HG03139 (cell line): ENCODE measurements at regions not wholly inside any gene's neighbourhood (a gene's known extent, or its start where the extent isn't known, plus 50 kb on each side); places are given as distances from the start of the nearest gene placed in this dataset.

ENCODE experiments used
- ATAC-seq: cut with Tn5 transposase; IDR thresholded peaks from one replicate; pipeline ENCODE4 v1.9.1; 2021; ENCODE audit not compliant: unreplicated experiment

DNA sequence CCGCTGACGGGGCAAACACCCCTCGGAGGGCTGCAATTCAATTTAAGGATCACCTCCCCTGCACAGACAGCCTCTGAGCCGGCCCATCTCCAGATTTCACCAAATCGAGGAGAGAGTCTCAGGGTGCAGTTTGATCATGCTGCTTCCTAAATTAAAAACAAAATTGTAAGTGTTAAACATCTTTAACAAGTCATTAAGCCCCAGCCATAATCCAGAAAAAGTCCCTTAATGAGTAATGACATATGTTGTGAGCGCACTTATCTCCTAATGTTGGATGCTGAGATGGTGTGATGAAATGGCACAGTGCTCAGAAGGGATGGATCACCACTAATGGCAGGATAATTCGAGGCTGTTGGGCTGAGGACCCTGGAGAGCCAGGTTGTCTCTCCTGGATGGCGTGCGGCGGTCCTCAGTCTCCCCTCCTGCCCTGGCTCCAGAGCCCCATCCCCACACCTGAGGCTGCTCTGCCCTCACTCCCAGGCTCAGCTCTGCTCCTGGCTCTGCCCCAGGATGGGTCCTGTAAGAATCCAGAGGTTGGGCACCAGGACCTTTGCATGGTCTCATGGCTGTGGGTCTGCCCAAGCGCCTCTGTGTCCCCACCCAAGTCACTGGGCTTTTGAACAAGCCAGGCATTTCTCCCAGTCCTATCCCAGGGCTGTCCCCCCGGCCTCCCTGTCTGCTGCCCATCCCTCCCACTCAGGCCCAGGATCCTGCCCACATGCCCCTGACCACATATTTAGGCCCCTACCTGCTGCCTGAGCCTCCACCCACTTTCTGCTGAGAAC is 224.4 kb upstream of the POU3F1 start:
- ATAC-seq, result no peak

DNA sequence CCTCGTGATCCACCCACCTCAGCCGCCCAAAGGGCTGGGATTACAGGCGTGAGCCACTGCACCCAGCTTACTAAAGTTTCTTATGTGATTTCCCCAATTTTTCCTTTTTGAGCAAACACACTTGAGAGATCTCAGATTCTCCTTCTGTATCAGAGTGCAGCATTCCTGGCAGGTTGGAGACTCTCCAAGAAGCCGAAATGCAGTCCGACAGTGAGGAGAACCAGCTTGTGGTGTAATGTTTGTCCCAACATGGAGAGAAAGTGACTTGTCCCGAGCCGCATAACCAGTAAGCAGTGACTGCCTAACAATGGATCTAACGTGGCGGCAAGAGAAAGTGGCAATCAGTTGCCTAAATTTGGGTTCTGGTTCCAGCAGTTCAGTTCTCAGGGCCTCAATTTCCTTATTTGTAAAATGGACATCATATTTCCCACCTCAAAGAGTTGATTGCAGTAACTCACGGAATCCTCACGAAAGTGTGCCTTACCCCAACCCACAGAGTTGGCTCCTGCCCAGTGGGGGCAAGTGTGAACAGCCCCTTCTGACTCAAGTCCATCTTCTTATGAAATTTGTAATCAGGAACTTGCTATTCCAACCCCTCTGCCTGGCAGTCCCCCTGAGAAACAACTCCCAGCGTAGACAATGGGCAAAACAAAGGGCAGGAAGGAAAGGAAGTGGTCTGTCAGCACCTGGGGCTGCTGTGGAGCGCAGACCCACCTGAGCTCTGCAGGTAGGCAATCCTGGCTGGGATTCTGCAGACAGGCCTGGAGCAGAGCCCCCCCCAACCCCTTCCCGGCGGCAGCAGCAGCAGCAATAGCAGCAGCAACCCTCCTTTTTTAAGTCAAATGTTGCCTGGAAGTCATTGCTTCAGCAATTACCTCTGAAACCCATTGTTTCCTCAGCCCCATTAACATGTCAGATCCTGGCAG is 223.6 kb upstream of the POU3F1 start:
- ATAC-seq, result no peak

DNA sequence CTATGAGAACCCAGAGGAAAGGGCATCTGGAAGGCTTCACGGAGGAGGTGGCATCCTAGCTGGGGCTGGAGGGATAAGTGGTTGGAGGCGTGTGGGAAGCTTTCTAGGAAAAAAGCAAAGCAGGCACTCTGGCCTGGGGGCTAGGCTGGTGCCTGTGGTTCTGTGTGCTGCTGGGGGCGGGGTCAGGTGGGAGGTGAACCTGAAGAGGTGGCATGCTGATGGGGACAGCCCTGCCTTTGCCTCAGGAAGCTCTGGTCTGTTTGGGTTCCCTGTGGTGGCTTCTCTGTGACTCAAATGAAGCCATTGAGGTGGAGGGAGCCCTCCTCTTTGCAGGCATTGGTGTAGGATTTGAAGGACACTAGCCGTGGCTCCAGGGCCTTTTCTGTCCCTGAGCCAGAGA is 221.6 kb upstream of the POU3F1 start:
- no peak for ATAC-seq

DNA sequence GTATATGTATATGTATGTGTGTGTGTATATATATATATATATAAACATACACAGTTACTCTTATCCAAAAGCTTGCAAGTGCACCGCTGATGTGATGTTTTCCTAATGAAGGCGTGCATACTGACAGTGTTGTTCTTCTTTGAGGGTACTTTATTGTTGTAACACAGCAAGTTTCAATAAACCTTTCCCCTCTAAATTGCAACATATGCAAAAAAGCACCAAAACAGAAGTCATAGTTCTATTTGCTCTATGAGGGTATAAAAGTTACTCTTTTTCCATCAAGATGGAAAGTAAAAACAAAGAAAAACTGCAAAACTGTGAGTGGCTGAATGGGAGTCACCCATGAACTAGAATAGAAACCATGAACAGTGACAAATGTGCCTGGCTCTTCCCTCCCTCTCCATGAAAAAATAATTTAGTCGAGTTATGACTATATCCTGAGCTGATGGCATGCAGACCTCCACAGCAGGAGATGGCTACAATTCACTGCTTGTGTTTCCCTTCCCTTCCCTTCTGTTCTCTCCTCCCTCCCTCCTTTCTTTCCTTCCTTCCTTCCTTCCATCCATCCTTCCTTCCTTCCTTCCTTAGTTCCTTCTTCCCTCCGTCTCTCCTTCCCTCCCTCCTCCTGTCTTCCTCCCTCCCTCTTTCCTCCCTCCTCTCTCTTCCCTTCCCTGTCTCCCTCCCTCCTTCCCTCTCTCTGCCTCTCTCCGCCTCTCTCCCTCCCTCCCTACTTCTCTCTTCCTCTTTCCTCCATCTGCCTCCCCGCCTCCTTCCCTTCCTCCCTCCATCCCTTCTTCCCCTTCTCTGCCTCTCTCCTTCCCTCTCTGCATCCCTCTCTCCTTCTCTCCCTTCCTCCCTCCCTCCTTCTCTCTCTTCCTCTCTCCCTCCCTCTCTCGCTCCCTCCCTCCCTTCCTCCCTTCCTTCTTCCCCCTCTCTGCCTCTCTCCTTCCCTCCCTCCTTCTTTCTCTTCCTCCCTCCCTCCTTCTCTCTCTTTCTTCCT is 220.7 kb upstream of the POU3F1 start:
- no peak for ATAC-seq

DNA sequence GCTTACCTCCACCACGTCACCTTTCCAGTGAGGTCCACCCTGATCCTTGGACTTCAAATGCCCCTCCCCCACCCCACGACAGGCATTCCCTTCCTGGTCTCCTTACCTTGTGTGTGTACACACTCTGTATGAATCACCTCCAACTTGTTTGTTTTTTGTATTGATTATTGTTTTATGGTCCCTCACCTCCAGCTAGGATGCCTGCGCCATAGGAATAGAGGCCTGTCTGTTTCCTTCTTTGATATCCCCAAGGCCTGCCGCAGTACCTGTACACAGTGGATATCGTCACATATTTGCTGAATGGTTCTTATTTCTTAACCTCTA is 219.6 kb upstream of the POU3F1 start:
- no peak for ATAC-seq

DNA sequence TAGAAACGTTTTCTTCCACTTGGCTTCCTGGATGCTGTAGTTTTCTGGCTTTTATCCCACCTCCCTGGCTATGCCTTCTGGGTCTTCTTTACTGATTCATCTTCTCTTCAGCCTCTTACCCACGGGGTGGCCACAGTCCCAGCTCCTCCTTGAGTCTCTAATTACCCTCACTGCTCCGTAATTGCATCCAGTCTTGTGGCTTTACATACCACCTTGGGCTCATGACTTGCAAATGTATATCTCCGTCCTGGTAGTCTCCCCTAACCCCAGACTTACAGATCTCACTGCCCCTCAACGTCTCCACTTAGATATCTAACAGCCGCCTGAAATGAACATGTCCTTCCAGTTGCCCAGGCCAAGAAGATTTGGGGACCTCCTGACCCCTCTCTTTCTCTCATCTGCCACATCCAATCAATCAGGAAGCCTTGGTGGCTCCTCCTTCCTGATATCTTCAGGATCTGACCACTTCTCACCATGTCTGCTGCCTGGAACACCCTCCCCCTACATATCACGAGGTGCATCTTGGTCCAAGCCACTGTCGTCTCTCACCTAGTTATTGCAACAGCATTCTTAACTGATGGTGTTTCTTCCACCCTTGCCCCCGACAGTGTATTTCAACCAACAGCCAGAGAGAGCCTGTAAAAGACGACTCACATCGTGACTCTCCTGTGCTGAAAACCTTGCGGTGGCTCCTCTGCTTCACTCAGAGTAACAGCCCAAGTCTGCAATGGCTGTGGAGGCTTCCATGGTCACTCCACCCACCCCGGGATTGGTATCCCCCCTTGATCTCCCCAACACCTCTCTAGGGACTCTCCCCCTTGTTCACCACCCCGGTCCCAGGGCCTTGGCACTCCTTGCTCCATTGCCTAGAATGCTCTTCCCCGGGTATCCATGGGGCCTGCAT is 219.0 kb upstream of the POU3F1 start:
- ATAC-seq, result no peak

DNA sequence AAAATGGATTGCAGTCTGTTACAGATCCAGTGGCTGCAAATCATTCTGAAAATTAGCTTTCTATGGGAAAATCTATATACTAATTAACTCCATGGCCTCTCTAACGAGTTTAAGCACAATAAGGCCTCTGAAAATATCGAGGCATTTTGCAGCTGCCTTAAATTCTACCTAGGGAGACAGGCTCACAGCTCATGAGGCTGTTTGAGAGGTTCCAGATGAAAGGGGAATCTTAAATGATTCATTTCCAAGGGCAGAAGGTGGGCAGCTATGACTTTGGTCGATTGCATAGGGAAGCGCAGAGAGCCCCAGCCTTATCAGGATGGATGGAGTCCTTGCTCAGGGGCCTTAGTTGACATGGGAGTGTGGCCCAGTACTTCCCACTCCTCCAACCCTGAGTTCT is 216.8 kb upstream of the POU3F1 start:
- ATAC-seq, result no peak

DNA sequence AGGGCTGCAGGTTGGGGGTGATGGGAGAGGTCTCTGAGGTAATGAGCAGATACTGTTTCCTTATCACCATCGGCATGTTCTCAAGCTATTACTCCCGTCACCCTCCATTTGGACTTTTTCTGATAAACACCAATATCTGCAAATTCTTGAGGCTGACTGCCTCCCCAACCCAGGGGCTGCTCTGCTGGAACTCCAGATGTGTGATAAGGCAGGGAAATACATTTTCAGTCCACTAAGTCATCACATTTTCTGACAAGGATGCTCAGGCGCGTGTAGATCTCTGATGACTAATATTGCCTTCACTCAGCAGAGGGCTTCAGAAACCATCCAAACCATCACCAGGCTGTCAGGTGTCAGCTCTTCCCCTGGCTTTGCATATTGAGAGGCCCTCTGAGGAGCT is 215.0 kb upstream of the POU3F1 start:
- no peak for ATAC-seq

DNA sequence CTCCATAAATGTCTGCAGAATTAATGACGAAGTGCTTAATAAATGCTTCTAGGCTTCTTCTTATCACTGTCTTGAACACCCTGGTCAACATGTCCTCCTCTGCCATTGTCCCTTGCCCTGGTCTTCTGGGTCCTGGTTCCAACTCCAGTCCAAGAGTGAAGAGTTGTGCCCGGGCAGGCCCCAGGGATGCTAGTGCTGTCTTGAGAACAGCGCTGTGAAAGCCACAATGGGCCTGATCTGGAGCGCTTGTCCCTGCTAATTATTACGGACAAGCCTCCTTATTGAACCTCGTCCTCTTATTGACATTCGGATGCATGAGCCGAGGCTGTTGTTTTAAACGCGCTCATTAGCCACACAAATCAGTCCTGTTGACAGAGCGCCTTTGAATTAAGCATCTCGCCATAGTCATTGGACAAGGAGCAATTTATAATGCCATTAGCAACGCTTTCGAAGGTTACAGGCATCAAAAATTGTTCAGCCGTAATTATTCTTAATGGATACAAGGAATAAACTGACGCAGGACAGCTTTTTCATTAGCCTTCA is 211.6 kb upstream of the POU3F1 start:
- no peak for ATAC-seq

DNA sequence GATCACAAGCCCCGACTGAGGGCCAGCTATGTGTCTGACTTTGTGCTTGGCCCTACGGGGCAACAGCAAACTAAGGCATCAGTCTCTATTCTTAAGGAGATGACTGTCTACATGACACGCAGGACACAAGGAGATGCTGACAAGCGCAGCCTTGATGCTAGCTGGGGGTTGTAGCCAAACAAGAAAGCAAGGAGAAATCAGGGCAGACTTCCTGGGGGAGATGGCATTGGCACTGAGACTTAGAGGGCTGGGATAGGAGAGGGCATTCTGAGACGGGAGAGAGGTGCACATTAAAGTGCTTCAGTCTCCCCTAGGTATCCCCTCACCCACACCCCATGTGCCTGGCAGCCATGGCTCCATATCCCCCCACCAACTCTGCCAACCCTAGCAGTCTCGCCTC is 210.8 kb upstream of the POU3F1 start:
- no peak for ATAC-seq

DNA sequence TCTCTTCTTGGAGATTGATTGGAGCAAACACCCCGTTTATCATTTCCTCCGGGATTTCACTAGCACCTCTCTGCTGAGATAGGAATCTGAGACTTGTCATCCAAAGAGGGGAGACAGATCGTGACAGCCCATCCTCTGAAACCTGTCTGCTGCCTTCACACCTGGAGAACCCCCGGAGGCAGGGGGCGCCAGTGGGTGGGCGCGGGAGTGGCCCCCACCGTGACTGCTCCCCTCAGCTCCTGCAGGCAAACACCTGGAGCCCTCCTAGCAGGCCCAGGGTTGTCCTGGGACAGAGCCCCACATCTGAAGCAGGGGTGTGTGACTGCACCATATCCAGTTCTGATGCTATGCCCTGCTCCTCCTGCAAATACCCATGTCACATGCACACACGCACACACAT is 209.5 kb upstream of the POU3F1 start:
- no peak for ATAC-seq

DNA sequence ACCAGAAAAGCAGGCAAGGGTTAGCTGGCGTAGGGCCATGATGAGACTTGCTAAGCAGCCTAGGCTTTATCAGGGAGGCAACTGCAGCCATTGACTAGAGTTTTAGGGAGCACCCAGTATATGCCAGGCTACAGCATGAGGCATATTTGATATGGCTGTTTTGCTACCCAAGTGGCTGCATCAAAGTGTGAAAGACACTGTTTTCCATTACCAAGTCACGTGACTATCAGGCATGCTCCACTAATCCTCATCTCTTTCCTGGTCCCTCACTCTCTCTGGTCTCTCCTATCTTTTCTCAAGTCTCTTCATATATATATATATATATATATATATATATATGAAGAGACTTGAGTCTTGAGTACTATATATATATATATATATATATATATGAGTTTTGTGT is 206.7 kb upstream of the POU3F1 start:
- ATAC-seq, result no peak

DNA sequence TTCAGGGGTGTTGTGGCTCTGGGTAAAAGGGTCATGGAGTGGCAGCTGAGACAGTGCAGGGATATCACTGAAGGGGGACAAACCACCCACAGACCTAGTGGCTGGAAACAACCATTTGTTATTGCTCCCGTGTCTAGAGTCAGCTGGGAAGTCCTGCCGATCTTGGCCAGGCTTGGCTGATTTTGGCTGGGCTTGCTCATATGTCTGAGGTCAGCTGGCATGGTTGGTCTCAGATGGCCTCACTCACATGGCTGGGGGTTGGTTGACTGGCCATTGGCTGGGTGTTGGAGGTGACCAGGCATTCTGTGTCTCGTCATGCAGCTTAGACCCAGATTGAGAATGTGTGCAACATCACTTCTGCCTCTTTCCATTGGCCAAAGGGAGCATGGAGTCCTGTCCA is 203.8 kb upstream of the POU3F1 start:
- ATAC-seq, result no peak

DNA sequence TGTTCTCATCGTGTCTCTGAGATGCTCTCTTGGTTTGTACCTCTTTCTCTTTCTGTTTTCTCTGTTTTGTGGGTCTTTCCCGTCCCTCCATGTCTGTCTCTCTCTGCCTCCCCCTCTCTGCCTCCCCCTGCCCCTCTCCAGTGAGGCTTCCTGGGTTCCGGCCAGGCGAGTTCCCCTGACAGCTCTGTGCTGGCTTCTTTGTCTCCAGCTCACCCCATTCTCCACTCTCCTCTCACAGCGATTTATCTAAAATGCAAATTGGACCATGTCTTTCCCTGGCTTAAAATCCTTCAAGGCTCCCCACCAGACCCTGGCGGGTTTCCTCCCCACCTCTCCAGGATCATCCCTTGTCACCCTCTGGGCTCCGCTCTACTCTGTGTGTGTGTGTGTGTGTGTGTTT is 202.4 kb upstream of the POU3F1 start:
- no peak for ATAC-seq

DNA sequence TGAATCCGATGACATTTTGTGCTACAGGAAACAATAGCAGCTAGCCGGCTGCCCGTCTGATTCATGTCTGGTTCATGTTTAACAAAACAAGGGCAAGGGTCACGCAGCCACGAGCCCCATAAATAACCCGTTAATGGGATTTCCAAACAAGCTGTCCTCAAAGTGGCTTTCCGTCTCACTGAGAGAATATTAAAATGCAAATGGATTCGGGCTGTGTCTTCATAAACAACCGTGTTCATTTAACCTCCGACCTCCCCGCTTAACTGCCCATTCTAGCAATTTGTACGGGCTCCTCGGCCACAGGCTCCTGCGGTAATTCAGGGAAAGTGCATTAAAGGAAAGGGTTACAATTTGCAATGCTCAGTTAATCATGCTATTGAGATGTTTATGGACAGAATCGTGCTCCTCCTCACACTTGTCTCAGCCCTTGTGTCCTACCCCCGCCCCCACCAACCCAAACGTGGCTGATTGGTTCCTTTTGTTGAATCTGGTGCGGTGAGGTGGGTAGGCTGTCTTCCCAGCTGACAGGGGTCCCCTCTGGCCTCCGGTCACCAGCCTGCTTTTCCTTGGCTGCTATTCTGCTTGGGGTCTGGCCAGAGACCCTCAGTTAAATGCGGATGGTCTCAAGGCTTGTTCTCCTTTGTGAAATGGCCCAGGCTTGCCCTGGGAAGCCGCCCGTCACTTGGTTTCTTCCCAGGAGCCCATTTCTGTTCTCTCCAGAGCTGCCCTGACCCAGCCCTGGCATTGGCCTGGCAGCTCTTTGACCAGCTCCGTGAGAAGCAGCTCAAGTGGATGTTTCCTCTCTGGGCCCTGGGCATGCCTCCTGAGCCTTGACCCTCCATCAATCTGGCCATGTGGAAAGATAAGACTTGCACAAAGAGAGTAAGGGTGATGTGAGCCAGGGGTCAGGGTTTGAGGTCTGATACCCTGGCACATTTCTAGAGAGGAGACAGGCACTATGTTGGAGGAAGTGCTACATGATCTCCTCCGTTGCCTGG is 200.7 kb upstream of the POU3F1 start:
- no peak for ATAC-seq

DNA sequence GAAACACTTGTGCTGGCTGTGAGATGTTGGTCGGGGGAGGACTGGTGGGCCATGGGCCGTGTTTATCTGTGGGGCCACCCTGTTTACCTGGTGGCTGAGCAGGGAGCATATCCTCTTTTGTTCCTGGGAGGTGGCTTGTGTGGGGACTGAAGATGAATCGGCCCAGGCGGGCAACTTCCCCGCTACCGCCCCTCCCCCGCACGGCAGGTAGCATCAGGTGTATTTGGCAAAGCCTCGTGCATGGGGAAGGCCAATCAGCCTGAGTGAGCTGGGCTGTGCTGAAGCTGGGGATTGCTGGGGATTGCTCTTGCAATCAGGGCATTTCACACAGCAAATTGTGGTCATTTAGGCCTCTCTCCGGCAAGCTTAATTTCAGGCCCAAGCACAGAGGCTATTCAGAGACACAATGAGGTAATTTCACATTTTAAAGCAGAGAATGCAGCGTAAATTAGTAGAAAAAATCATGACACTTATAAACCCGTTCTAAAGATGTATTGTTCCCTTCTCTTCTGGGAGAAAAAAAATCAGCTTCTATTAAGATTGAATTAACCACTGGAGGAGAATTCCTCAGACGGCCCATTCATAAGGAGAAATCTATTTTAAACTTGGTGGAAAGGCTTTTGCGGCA is 197.7 kb upstream of the POU3F1 start:
- no peak for ATAC-seq

DNA sequence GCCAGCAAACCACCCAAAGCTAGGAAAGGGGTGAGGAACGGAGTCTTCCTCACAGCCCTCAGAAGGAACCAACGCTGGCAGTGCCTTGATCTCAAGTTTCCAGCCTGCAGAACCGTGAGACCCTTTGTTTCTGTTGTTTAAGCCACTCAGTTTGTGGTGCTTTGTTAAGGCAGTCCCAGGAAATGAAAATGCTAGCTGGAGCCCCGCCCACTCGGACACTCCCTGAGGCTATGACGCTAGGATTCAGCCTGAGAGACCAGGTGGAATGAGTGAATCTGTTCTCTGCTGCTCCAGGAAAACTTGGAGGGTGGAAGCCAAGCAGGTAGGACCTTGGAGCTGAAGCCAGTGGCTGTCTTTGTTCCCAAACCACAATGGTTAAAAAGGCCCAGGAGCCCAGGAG is 196.5 kb upstream of the POU3F1 start:
- no peak for ATAC-seq

DNA sequence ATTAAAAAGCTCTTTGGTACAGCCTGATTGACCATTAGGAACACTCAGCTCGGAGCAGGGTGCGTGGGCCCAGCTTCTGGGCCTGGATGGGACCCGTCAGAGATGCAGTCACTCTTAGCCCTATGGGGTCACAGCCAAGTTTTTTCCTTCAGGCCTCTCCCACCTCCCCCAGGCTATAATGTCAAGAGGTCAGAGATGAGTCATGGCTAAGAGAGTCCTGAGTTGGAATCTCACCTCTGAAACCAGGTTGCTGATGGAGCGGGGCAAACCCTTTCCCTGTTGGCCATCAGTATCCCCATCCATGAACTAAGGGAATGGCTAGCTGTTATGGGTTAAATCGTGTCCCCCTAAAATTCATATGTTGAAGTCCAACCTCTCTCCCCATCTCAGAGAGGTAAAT is 195.9 kb upstream of the POU3F1 start:
- no peak for ATAC-seq
